TTC549 (cell line): ENCODE measurements at regions not wholly inside any gene's neighbourhood (a gene's known extent, or its start where the extent isn't known, plus 50 kb on each side); places are given as distances from the start of the nearest gene placed in this dataset.

Experiments
- FAIRE-seq: peaks from 2 replicates; lab custom pipeline; 2012; peaks lifted over from hg19 to GRCh38; lab: Jason Lieb, UNC

DNA sequence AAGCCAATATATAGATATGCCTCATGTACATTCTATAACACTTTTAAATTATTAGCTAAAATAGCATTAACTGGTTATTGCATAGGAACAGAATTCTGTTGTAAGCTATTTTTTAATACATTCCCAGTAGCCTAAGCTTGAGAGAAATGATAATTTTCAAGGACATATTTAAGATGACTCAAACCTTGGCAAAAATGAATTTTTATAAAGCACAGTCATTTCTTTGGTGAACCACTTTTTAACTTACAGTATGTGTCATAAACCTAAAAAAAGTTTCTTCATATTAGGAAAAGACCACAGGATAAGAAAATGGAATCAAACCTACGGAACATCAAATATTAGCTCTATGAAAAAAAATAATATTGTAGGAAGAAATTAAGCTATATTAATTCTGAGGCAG lies 986.3 kb downstream of the STIM2 start:
- FAIRE-seq = no peak

DNA sequence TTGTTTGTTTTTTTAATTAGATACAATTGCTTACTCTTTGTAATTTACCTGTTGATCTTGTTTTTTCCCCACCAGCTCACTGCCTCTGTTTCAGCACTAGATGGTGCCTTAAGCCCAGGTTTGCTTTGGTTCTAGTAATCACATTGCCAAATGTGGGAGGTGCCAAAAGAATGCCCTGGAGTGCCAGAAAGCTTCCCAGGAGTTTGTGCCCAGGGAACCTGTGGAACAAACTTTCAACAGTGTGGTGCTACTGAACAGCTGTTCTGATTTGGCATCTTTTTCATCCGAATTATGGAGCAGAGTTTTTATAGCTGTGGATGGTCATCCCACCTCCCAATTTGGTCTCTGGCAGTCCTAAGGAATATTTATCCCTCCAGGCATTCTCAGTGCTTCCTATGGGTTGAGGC lies 1000.7 kb downstream of the STIM2 start:
- FAIRE-seq = no peak

DNA sequence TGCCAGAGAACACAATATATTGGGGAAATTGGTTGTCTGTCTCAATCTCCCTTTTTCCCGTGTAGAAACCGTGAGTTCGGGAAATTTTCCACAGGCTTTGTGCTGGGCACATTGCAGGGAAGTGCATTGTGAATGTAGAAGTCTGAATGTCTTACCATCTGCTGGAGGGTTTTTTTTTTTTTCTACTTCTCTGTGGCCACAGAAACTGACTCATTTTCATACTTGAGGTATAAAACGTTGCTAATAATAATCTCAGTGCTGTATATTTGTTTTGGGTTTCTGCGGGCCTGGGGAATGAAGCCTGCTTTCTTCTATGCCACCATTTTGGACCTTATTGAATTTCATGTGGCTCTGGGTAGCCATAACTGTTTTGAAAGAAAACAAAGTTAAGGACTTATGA lies 1001.2 kb downstream of the STIM2 start:
- no peak for FAIRE-seq

DNA sequence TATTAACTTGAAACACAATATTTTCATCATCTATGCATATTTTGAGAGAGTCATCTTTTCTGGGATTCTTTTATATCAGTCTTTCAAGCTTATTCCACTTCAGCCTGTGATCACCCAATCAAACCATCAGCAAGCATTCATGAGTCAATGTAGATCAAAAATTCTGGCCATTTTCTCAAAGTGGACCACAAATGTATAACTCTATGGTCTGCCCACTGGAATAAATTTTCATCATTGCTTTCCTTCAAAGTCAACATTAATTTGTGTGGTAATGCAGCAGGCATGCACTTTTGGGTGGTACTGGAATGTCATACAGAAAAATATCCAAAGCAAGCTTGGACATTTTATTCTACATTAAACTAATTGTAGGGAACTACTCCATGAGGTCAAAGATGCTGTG lies 1013.0 kb downstream of the STIM2 start:
- FAIRE-seq = no peak

DNA sequence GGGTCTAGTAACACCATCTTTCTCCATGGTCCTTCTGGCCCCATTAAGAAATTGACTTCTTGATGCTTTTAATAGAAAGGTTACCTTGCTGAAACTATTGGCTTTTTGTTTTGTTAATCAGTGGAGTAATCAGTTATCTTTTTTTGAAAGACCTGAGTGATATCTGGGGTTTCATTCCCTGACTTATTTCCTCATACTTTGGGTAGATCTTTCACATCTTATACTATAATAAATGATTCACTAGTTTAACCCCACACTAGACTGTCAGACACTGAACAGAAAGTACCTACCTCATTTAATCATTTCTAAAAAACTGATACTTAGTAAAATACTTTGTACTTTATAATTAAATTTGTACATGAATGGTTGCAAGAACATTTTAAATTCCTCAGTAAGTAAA lies 1021.1 kb downstream of the STIM2 start:
- FAIRE-seq = no peak

DNA sequence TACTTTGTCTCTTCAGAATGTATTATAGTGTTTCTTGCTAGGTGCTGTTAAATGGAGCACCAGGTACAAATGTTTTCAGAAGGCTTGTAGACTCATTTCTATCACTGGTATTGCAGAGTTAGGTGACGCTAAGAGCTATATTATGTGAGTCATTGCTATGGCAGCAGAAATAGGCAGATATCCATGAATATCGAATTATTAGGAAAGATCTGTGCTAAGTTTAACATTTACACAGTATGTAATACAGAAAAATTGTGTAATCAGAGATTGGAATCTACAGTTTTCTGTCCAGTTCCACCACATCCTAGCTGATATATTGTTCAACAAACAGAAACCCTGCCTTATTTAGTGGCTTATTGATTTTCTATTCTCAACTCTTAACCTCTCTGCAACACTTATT lies 1025.5 kb downstream of the STIM2 start:
- no peak for FAIRE-seq

DNA sequence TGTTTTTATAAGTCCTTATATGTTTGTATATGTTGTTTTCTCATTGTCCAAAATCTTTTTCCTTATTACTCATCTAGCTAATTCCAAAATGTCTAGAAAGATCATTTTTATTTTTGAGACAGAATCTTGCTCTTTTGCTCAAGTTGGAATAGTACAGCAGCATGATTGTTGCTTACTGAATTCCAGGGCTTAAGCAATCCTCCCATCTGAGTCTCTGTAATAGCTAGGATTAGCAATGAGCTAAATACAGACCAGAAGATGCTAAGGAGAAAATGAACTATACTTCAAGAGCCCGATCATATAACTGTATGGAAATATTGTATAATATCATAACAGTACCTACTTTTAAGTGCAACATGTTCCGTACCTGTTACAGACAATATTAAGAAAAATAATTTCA lies 1027.0 kb downstream of the STIM2 start:
- FAIRE-seq = no peak

DNA sequence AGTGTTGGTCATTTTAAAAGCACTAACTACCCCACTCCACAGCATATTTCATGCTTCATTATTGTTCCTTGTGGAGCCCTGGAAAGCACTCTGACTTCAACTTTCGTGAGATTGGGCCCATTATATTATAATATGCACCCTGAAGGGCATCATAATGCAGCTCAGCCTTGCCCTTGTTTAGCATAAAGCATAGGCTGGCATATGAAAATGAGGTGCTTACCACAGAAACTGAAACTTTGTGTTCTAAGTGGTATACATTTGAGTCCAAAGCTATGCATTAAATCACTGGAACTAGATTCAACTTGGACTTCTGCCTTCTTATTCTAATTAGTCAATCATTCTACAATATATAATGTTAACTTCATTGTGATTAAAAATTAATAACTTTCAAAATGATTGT lies 1027.9 kb downstream of the STIM2 start:
- FAIRE-seq = no peak

DNA sequence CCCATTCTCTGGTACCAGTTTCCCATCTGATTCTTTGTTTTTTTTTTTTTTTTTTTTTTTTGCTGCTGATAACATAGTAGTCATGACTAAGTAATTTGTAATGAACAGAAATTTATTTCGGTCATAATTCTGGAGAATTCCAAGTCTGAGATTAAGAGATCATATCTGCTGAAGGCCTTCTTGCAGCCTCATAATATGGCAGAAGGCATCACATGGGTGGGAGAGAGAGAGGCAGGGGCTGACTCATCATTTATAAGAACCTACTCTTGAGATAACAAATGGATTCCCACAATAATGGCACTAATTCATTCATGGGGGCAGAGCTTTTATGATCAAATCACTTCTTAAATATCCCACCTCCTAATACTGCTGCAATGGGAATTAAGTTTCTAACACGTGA lies 1034.3 kb downstream of the STIM2 start:
- FAIRE-seq = no peak

DNA sequence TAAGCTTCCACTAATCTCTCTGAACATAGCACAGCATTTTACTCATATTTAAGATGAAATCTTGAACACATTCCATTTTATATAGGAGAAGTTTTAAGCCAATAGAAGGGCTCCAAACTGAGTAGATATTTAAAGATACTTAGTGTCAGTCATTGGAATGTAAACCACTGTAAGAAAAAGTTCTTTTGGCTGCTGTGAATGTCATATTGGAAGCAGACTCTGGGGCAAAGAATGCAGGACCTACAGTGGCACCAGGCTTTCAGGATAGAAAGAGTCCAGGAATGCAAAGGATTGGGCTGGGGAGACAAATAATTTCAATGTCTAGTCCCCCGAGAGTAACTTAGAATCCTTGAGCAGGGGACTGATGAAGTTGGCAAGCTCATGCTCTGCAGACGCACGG lies 1047.7 kb downstream of the STIM2 start:
- no peak for FAIRE-seq

DNA sequence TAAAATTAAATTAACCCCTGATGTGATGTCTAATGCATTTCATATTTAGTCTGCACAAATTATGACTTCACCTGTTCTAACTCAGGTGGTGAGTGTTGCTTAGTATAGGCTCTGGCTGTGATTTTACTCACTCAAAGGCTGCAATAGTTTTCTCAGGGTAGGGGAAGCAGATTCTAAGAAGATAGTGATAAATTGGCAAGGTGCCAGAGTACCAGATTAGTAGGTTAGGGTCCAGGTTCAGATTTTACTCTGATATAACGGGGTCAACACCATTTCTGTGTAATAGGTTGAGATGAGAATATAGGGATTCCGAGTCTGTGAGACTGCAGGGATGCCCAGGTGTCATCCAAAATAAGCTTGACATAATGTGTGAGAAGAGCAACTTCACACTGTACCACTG lies 1049.6 kb downstream of the STIM2 start:
- FAIRE-seq = no peak

DNA sequence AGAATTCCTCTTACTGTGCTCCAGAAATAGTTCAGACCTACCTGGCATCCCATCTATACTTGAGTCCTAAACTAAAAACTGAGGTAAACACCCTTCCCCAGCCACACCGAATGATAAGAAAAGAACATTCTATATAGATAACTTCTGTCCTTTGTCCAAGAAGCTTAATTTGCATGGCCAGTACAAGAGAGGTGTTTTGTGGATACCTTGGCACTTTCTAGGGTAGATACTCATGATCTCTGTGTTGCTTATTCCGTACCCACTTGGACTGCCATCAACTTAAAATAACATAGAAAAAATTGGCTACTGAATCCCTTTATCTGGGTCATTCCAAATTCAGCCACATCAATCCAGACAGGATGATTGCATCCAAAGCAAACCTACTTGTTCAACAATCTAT lies 1050.4 kb downstream of the STIM2 start:
- FAIRE-seq = no peak

DNA sequence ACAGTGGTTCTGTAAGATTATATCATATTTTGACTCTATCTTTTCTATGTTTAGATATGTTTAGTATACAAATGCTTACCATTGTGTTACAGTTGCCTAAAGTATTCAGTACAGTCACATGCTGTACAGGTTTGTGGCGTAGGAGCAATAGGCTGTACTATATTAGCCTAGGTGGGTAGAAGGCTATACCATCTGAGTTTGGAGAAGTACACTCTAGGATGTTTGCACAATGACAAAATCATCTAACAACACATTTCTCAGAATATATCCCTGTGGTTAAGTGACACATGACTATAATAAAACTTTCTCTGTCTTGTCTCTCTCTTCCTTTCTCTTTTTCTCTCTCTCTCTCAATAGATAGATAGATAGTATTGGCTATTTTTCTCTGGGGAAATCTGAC lies 1053.1 kb downstream of the STIM2 start:
- FAIRE-seq = no peak

DNA sequence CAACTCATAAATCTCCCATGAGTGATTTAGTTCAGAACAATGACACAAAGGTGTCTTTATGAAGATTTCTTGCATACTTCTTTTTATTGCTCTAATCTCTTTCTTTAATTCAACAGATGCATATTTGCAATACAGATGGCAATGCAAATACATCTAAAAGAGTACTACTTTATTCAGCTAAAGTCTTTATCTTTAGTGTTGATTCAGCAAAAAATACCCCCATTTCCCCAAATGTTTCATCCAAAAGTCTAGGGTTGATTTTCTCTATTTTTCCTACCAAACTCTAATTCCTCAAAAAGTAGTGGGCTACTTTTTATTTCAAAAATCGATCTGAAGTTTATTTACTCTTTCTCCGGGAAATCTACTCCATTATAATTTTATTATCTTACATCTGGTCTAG lies 1055.2 kb downstream of the STIM2 start:
- no peak for FAIRE-seq

DNA sequence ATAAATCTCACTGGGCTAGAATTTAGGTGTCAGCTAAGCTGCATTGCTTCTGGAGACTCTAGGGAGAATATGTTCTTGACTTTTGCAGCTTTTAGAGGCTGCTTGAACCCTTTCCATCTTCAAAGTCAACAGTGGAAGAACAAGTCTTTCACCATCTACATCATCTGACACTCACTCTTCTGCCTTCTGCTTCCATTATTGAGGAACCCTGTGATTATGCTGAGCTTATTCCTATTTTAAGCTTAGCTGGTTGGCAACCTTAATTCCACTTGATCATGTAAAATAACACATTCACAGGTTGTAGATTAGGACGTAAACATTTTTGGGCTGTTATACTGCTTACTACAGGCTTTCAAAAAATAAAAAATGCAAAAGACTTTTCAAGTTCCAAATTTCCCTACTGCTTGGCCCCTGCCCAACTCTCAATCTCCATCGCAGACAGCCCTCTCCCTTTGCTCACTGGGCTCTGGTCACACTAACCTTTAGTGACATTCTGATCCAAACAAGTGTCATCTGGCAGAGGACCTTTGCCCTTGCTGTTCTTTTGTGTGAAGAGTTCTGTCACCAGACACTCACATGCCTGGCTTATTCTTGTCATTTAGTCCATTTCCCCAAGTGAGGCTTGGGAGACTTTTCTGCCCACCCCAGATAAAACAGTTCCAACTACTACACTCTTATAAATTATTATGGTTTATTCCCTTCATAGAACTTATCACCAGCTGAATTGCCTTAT lies 1056.0 kb downstream of the STIM2 start:
- FAIRE-seq = no peak

DNA sequence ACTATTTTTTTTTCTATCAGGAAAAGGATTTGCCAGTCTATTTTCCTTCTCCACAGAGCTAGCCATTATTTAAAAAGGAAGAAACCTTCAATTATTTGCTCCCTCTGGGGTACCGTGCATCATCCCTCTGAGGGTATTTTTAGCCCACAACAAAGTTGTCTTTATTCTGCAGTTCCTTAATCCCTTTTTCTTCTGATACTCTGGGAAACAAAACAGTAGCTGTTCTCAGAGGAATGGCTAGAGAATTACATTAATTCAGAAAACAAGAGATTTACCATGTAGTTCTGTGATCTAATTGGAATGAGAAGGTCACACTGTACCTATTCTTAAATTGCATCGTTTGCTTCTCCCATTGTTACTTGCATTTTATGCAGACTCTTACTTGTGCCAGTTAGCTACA lies 1056.7 kb downstream of the STIM2 start:
- no peak for FAIRE-seq

DNA sequence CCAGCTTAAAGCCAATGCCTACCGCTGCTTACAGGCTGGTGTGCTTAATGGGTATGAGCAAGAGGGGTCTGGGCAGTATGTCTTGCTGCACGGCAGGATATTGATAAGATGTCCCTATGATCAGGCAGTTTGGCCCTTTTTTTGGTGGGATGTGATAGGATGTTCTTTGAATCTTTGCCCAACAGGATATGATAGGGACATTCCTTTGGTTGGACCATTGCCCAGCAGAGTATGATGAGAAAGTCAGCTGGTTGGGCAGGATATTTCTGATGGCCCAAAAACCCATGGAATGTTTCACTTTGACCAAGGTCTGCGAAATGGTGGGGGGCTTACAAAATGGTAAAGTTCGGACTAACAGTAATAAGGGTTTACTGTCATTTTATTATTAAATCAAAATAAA lies 1060.6 kb downstream of the STIM2 start:
- no peak for FAIRE-seq

DNA sequence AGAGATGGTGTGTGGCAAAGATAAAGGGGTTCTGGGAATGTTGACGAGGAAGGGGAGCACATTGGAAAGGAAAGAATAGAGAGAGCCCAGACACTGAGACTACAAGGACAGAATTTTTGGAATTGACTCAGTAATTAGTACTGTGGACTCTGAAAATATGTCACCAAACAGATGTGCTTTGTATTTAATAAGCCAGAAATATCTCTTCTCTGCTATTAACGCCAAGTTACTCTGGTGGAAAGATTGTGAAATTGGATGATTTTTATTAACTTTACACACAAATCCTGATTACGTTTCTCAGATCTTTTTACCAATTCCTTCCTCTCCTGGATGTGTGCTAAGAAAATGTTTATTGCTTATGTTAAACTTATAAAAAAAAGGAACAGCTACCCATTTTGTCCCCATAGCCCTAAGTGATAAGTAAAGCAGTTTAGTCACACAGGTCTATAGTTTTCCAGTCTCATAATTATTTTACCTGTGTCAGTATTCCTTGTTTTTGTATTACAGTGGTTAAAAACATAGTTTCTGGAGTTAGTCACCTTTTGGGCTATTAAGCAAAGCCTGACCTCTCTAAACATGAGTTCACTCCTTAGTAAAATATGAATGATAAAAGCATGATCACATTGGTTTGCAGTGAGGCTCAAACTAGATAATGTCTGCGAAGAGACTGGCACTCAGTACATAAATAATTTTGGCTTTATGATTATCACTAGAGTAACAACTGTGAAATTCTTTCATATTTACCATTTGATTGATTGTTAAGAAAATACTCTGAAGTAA lies 1068.3 kb downstream of the STIM2 start:
- FAIRE-seq = no peak

DNA sequence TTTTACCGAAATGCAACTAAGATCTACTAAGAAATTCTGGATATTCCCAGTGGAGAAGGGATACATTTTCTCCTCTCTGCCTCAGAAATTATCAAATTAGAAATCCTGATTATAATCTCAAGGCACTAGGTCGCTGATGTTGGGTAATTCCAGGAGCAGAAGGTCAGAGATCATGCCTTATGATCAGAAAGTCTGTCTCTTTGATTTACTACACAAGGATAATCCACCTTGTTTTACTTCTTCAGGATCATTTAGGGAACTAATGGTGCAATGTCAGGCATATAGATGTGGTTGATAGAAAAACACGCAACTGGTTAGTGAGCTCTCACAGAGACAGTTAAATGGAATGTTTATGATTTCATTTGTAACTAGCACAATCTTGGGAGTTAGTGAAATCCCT lies 1069.7 kb downstream of the STIM2 start:
- no peak for FAIRE-seq

DNA sequence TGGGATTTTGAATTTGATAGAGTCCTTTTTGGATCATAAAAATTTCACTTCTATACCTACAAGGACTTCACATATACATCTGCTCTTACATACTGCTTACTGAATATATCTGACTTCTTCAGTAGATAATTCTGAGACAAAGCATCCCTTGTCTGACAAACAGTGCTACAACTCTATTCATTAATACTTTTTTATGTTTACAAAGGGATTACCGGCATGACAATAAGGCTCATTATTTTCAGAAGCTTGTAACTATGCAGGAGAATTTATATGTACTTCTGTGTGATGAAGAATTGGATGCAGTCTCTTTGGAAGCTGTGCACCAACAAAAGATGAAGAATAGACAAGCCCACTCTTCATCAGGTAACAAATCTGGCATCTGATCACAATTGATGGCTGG lies 1070.3 kb downstream of the STIM2 start:
- no peak for FAIRE-seq

DNA sequence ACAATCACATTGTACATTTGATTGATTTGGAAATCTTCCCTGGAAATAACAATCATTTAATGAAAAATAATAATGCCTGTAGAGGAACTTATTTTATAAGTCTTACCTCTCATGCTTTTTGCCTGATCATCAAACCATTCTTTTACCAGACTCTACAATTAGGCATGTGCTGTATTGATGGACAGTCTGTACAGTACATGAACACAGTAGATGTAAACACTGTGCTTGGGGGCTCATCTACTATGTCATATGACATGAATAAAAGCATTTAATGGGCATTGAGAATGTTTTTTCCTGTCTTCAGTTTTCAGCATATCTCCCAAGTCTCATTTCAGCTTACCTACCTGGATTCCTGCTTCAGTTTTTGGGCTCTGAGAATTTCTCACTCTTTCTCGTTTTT lies 1070.9 kb downstream of the STIM2 start:
- FAIRE-seq = no peak

DNA sequence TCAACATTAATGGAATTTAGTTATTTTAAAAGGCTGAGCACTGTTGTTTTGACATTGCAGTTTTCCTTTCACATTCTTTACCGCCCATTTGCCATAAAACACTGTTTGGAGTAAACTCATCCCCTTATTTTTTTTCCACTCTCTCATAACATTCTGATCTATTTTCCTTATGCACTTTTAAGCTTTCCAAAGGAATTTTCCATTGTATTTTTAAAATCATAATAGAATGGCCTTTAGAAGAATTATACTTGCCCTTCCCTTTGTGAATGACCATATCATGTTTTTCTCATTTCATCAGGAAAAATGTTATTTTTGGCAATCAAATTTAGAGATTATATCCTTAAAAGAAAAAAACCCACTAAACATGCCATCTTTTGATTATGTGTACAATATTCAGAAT lies 1074.2 kb downstream of the STIM2 start:
- FAIRE-seq = no peak

DNA sequence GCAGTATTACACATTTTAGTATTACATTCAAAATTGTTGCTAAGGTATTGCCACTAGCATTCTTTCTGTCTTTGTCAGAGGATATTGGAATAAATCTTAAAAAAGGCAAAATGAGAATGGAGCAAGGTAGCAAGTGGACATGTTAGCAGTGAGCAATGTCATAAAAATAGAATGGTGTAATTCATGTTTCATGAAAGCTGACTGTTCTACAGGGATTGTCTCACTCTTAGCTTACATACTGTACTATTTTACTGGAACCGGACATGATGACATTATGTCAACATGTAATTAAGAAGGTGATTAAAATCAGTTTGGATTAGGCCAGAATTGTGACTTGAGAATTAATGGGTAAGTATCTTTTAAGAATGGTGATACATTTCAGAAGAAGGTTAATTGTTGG lies 1086.2 kb downstream of the STIM2 start:
- FAIRE-seq = no peak

DNA sequence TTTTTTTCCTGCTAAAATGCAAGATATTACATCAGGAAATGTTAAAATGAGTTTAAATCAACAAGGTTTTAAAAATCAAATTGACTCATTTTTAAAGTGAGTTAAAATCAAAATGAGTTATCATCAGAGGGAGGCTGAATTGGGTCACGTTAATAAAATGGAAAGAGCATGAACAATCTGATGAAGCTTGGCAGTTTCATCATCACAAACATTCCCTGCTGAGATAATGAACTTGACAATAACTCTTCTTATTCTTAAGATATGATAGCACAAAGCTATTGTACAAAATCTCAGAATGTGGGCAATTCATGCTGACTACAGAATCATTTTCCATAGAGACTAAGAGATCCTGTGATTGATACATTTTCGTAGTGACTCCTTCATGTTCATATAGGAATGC lies 1086.7 kb downstream of the STIM2 start:
- no peak for FAIRE-seq
